HG02759 (cell line): ENCODE measurements at regions not wholly inside any gene's neighbourhood (a gene's known extent, or its start where the extent isn't known, plus 50 kb on each side); places are given as distances from the start of the nearest gene placed in this dataset.
"Not testable (repeated sequence)": the region's sequence is repeated elsewhere in the genome, so short reads cannot be mapped to it uniquely, and the experiment has no call there.

Experiments used
- ATAC-seq: cut with Tn5 transposase; IDR thresholded peaks from one replicate; pipeline ENCODE4 v1.9.1; 2021; ENCODE audit warnings: mild to moderate bottlenecking, moderate library complexity; ENCODE audit not compliant: unreplicated experiment

GRCh38 chr6:84291033-84291432 lies 63.6 kb upstream of the CEP162 start:
- ATAC-seq, result not testable (repeated sequence)

GRCh38 chr6:84284428-84285049 lies 57.1 kb upstream of the CEP162 start:
- no peak for ATAC-seq

DNA sequence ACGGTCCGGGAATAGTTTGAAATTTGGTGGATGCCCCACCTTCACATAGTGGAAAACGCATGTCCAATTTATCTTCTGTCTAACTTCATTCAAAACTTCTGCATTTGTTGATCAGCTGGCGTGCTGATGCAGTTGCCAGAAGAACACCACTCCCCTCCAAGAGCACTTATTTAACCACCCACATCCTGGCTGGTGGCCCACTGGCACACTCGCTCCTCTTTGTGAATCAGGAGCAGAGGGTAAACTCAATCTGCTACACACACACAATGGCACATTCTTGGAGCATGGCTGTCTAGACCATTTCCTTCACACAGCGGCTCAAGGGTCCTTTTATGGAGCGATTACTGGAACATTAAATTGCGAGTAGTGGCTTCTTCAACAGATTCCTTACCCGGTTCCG lies 55.1 kb upstream of the CEP162 start:
- ATAC-seq, result no peak

GRCh38 chr6:84280639-84281038 lies 53.2 kb upstream of the CEP162 start:
- no peak for ATAC-seq

GRCh38 chr6:84280030-84280429 lies 52.6 kb upstream of the CEP162 start:
- no peak for ATAC-seq

DNA sequence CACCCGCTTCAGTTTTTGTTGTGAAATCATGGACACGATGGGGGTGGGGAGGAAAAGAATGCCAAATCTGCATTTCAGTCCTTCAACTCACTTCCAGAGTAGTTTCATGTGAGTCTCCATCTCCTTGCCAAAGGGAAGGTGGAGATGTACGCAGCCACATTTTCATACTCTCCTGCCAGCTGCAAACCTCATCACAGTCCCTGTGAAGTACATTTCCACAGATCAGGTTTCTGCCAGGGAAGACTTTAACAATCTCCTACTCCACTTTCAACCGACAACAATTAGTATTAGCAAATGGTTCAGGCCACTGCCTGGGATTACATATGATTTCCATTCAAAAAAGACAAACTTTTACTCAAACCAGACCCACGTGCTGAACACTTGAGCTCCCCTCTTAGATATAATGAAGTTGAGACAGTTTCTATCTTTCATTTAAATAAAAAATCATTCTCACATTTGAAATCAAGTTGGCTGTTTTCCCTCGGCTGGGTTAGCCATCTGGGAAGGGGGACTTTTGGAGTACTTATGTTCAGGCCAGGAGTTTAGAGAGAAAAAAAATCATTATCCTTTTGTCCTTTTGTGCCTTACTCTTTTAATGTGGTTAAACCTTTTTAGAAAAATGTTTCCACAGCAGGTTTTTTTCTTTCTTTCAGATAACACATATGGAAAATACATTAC lies 51.0 kb upstream of the CEP162 start:
- ATAC-seq, result no peak
